T-cell (primary cell): ENCODE measurements at regions not wholly inside any gene's neighbourhood (a gene's known extent, or its start where the extent isn't known, plus 50 kb on each side); places are given as distances from the start of the nearest gene placed in this dataset.

Experiments
- ATAC-seq, 4 experiments: fragments of 200-7000 bp in 3 of 4; fragments of 150-1000 bp in 1 of 4; cut with Tn5 transposase; replicated peaks in 1 of 4; 1 replicate in 3 of 4; 2 replicates in 1 of 4; pipeline ENCODE4 v1.10.0; 2021; ENCODE audit warnings: moderate library complexity in 3 of 4, mild to moderate bottlenecking in 2 of 4, moderate number of reproducible peaks in 1 of 4
- CTCF ChIA-PET, 2 donors: fragments of 300-600 bp; sonication (Branson Sonifier 250); formaldehyde crosslinking; loops; one replicate each; lab custom pipeline; 2022; ENCODE audit warnings: antibody characterized with exemption in 2 of 2; lab: Charles Lee
- POLR2A ChIA-PET, 2 donors: fragments of 300-600 bp; sonication (Branson Sonifier 250); formaldehyde crosslinking; loops; one replicate each; lab custom pipeline; 2022; ENCODE audit warnings: antibody characterized with exemption in 2 of 2; lab: Charles Lee
- DNase-seq, 35 experiments: peaks; one replicate each; pipeline versions ENCODE4 v3.0.0 to v3.0.0-alpha.2; 2013 to 2023
- H3K27ac ChIP-seq: one replicate; pipeline ENCODE4 v1.5.1; 2013; ENCODE audit warnings: low read length
- H3K27me3 ChIP-seq, 2 experiments: replicated peaks in 1 of 2; 1 replicate in 1 of 2; 2 replicates in 1 of 2; pipeline versions ENCODE4 v1.6.1 to v1.7.0; 2013; ENCODE audit warnings: low read length in 1 of 2, mixed read lengths in 1 of 2; ENCODE audit not compliant: control insufficient read depth in 2 of 2, insufficient read depth in 2 of 2; ENCODE audit errors: extremely low read depth in 1 of 2
- H3K36me3 ChIP-seq, 2 donors: 1 replicate in 1 of 2; 2 replicates in 1 of 2; pipeline versions ENCODE4 v1.6.1 to v1.7.0; 2013; ENCODE audit warnings: low read length in 1 of 2; ENCODE audit not compliant: control insufficient read depth in 2 of 2, insufficient read depth in 1 of 2; ENCODE audit errors: extremely low read depth in 1 of 2
- H3K4me1 ChIP-seq, 2 experiments: 1 replicate in 1 of 2; 2 replicates in 1 of 2; pipeline versions ENCODE4 v1.6.1 to v1.7.0; 2013; ENCODE audit warnings: low read length in 2 of 2, mixed read lengths in 1 of 2; ENCODE audit not compliant: insufficient read depth in 2 of 2, control insufficient read depth in 1 of 2; ENCODE audit errors: extremely low read depth in 1 of 2
- H3K4me3 ChIP-seq, 2 donors: 1 replicate in 1 of 2; 2 replicates in 1 of 2; pipeline versions ENCODE4 v1.5.1 to v1.7.0; 2013; ENCODE audit warnings: mild to moderate bottlenecking in 2 of 2, low read length in 1 of 2, moderate library complexity in 1 of 2; ENCODE audit not compliant: control insufficient read depth in 1 of 2; ENCODE audit errors: extremely low read depth in 1 of 2
- H3K9me3 ChIP-seq: 2 replicates; pipeline ENCODE4 v1.7.0; 2013
- H3K27ac Mint-ChIP-seq, 2 donors: one replicate each; pipeline ENCODE4 v1.8.0; 2020 to 2021; ENCODE audit warnings: mild to moderate bottlenecking in 2 of 2, mixed read lengths in 2 of 2
- H3K27me3 Mint-ChIP-seq, 2 donors: one replicate each; pipeline ENCODE4 v1.8.0; 2021 to 2022; ENCODE audit warnings: mixed read lengths in 2 of 2
- H3K36me3 Mint-ChIP-seq: one replicate; pipeline ENCODE4 v1.8.0; 2021; ENCODE audit warnings: mixed read lengths
- H3K4me1 Mint-ChIP-seq, 3 donors: one replicate each; pipeline ENCODE4 v1.8.0; 2020 to 2022; ENCODE audit warnings: mixed read lengths in 3 of 3, mild to moderate bottlenecking in 1 of 3
- H3K4me3 Mint-ChIP-seq, 3 donors: one replicate each; pipeline ENCODE4 v1.8.0; 2020 to 2022; ENCODE audit warnings: mild to moderate bottlenecking in 3 of 3, mixed read lengths in 3 of 3, moderate library complexity in 3 of 3
- H3K9me3 Mint-ChIP-seq, 3 donors: one replicate each; pipeline ENCODE4 v1.8.0; 2020 to 2022; ENCODE audit warnings: mixed read lengths in 3 of 3
- WGBS: methylation state at CpG from one replicate; pipeline ENCODE4 v1.1.5; 2013; ENCODE audit warnings: missing lambda C conversion rate; ENCODE audit not compliant: insufficient coverage; 5-methylcytosine and 5-hydroxymethylcytosine counted together

DNA sequence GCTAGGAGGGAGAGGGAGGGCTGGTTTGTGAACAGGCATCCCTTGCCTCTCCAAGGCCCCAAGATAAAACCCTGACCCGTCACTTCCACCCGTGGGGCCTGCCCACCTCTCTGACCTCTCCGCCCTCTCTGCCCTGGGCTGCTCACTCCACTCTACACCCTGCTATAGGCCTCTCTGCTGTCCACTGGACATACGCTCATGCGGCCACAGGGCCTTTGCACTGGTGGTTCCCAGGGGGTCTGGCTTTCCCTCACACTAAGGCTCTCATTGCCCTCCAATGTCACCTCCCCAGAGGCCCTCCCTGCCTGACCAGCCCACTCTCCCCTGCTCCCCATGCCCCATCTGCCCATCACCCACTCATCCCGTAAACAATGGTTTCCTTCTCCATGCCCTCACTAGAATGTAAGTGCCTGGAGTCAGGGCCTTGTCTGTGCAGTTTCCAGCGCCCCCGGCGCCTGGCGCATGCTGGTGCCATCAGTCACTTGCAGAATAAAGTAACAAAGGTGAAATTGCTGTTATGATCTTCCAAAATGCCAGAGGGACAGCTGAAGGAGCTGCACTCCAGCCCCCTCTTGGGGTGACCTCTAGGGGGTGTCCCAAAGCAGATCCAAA lies 73.6 kb downstream of the RFLNA start:
- POLR2A ChIA-PET = no interaction called here
- Histone ChIP-seq H3K27ac (no peak overlapping the region), H3K27me3 (no peaks in the 10 kb centered on the region), H3K36me3 (peaks cover 21 to 36% of the 10 kb centered on the region in 2 donors), H3K4me1 (no peaks in the 10 kb centered on the region), H3K4me3 (no peak overlapping the region), H3K9me3 (no peaks in the 10 kb centered on the region)
- DNase-seq (no peak), ATAC-seq (no peak)
- Mint-ChIP-seq H3K27me3 (no peaks in the 10 kb centered on the region), H3K27ac (no peak overlapping the region), H3K4me1 (peaks cover 0 to 3% (median 0%) of the 10 kb centered on the region in 3 donors), H3K4me3 (no peak overlapping the region), H3K36me3 (peaks cover 15% of the 10 kb centered on the region), H3K9me3 (no peaks in the 10 kb centered on the region)
- CTCF ChIA-PET = no interaction called here
- 99% methylated on average over 5 of the region's 10 CpGs for WGBS

DNA sequence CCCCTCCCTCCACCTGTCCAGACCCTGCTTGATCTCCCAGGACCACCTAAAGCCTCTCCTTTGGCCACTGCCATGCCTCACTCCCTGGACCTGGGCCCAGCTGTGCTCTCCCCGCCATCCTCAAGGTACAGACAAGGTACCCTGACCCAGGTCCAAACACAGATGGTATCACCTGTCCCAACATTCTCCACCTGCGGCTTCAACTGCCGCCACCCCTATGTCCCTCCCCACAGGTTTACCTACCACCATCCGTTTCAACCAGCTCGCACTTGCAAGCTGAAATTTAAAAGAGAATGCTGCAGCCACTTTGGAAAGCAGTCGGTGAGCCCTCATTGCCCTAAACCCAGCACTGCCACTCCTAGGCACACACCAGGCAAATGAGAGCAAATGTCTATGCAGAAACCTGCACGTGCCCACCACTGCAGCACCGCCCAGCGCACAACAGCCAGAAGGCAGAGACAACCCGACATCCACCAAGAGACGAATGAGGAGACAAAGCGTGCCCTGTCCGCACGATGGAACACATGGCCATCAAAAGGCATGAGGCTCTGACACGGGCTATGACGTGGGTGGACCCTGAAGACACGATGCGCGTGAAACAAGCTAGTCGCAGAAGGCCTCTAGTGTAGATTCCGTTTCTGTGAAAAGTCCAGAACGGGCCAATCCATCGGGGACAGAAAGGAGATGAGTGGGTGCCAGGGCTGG lies 71.0 kb downstream of the RFLNA start:
- H3K36me3 Mint-ChIP-seq = peaks cover 15% of the 10 kb centered on the region
- no peak overlapping the region for H3K4me3 Mint-ChIP-seq
- Histone ChIP-seq H3K4me1 (no peaks in the 10 kb centered on the region), H3K36me3 (peaks cover 15 to 45% of the 10 kb centered on the region in 2 donors), H3K4me3 (no peak overlapping the region), H3K27ac (no peak overlapping the region), H3K27me3 (no peaks in the 10 kb centered on the region), H3K9me3 (no peaks in the 10 kb centered on the region)
- H3K27ac Mint-ChIP-seq = no peak overlapping the region
- CTCF ChIA-PET = no interaction called here
- peaks cover 0 to 3% (median 0%) of the 10 kb centered on the region in 3 donors for H3K4me1 Mint-ChIP-seq
- DNase-seq (no peak), ATAC-seq (no peak)
- H3K27me3 Mint-ChIP-seq = no peaks in the 10 kb centered on the region
- no peaks in the 10 kb centered on the region for H3K9me3 Mint-ChIP-seq
- 91% methylated on average over 16 of the region's 23 CpGs for WGBS
- POLR2A ChIA-PET = no interaction called here
